NCI-H345 treated with DMSO at 0.1 percent for 48 hours (cell line): ENCODE measurements at regions not wholly inside any gene's neighbourhood (a gene's known extent, or its start where the extent isn't known, plus 50 kb on each side); places are given as distances from the start of the nearest gene placed in this dataset.

ENCODE experiments used
- DNase-seq: peaks from one replicate; lab custom pipeline; 2025; ENCODE audit not compliant: unreplicated experiment; lab: John Stamatoyannopoulos, UW

DNA sequence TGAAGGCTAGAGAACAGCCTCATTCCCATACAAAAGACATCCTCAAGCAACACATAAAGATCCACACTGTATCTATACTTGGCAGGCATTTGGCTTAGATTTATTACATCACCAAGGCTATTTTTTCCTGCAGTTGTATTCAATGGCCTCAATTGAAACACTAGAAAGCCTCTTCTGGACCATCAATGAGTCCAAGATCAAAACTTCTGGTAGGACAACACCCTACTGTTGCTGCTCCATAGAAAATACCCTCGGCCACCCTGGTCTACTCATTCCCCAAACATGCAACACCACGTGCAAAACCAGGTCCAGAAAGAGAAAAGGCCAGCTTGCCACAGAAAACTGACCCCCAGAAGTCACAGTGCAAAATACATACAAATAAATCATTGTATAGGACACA, 56.9 kb upstream of the CADM1 start:
- no peak for DNase-seq

DNA sequence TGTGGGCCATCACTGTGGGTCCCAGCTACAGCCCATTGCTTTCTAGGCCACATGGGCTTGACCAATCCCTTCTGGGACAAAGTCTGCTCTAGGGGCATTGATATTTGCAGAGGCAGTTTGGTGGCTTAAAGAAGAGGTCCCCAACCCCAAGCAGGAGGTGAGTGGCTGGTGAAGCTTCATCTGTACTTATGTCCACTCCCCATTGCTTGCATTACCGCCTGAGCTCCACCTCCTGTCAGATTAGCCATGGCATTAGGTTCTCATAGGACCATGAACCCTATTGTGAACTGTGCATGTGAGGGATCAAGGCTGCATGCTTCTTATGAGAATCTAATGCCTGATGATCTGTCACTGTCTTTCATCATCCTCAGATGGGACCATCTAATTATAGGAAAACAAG, 54.4 kb upstream of the CADM1 start:
- no peak for DNase-seq

DNA sequence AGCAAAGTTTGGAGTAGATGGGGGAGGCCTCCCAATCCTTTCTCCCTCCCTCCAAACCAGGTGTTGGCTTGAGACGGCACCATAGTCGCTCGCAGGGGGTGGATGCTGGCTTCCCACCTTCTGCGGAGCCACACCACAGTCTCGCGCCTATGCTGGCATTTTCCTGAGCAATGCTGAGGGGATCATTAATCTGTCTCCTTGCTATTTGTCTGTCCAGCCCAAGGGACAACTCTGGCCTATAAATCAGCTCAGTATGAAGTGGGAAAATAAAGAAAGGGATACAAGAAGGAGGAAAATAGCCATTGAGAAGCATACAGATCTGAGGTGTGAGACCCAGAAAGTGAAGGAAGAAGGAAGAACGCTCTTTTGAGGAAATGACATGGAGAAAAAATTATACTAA, 53.5 kb upstream of the CADM1 start:
- DNase-seq, result no peak

DNA sequence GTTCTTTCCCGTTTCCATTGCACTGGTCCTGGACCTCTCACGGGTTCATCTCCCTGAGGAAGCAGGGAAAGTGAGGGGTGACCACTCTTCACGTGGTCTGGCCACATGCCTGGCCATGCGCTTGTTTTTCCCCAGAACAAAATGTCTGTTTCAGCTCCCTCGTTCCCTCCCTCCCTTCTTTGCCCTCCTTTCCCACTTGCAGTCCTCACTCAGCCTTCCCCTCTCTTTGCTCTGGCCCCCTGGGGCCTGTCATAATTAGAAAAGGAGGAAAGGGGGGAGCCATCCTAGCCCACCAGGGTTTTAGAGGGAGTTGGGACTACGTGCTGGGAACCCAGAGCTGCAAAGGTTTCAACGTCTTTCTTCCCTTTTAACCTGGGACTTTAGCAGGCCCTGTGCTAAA, 52.8 kb upstream of the CADM1 start:
- no peak for DNase-seq

DNA sequence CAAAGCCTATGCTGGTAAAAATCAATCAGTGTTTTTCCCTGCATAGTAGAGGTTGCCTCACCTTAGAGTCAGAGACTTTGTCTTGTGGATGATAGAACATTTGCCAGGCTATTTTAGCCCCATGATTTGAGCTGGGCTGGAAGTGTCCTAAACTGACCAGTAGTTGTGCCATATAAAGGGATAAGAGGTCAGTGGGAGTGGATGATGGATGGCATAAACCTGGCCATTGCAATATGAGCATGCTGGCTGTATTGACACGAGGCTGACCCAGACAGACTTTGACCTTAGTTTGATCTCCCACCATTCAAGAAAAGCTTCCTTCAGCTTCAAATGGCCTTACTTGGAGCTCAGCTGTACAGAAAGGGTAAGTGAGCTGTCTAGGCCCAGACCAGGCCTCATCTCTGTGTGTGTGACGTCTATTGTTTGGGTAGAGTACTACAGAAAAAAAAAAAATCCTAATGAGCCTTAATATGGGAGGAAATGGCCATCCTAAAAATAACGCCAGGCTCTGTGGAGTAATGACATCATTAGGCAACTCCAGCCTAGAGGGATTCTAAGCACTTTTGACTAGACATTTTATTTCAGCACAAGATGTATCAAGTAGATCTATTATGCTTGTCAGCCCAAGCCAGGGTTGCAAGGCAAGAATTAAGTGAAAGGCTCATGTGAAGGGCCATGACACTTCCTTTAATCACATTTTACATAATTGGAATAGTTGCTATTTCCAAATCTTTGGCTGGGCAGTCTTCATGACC, 51.3 kb upstream of the CADM1 start:
- no peak for DNase-seq
